ENCODE measurements at regions not wholly inside any gene's neighbourhood (a gene's known extent, or its start where the extent isn't known, plus 50 kb on each side); places are given as distances from the start of the nearest gene placed in this dataset.

GRCh38 chrX:50973199-50973598 is 62.7 kb downstream of the BMP15 start:
- TF ChIP-seq MAX (IDR thresholded peaks at IDR 0.05) (no peak), GABPA (IDR thresholded peaks at IDR 0.05 in 1 of 2, conservative IDR thresholded peaks at IDR 0.05 in 1 of 2) (no peak), YY1 (IDR thresholded peaks at IDR 0.05) (no peak), CTCF (IDR thresholded peaks at IDR 0.05; ENCODE audit: low read depth, low read length, missing input control) (no peak), ZBTB33 (IDR thresholded peaks at IDR 0.05) (no peak), ATF3 (IDR thresholded peaks at IDR 0.05) (no peak), RXRA (IDR thresholded peaks at IDR 0.05) (no peak), HNF4A (conservative IDR thresholded peaks at IDR 0.05) (no peak), TAF1 (conservative IDR thresholded peaks at IDR 0.05) (no peak), SP1 (IDR thresholded peaks at IDR 0.05) (no peak), JUND (IDR thresholded peaks at IDR 0.05) (no peak), RAD21 (IDR thresholded peaks at IDR 0.05) (no peak)
